CD4-positive, alpha-beta T cell treated with Interleukin-21 for 1 hour (primary cell): ENCODE measurements at regions not wholly inside any gene's neighbourhood (a gene's known extent, or its start where the extent isn't known, plus 50 kb on each side); places are given as distances from the start of the nearest gene placed in this dataset.
"Not testable (repeated sequence)": the region's sequence is repeated elsewhere in the genome, so short reads cannot be mapped to it uniquely, and the experiment has no call there.

ENCODE experiments used
- DNase-seq: peaks from one replicate; pipeline ENCODE4 v3.0.0-alpha.2; 2020

GRCh38 chr3:72161881-72162595, 377.1 kb upstream of the PROK2 start:
- DNase-seq = no peak

GRCh38 chr3:72161285-72161684, 376.3 kb upstream of the PROK2 start:
- not testable (repeated sequence) for DNase-seq

- no peak for DNase-seq
These were observed 375.4 kb upstream of the PROK2 start for GRCh38 chr3:72160351-72160750.

GRCh38 chr3:72159487-72159886, 374.5 kb upstream of the PROK2 start:
- DNase-seq = no peak

GRCh38 chr3:72158639-72159326, 373.8 kb upstream of the PROK2 start:
- no peak for DNase-seq

GRCh38 chr3:72157748-72158638, 373.0 kb upstream of the PROK2 start:
- no peak for DNase-seq

- no peak for DNase-seq
These were observed 370.6 kb upstream of the PROK2 start for GRCh38 chr3:72155391-72156064.

- no peak for DNase-seq
These were observed 369.7 kb upstream of the PROK2 start for GRCh38 chr3:72154391-72155335.

- no peak for DNase-seq
These were observed 368.7 kb upstream of the PROK2 start for GRCh38 chr3:72153477-72154314.

GRCh38 chr3:72152551-72153476, 367.9 kb upstream of the PROK2 start:
- no peak for DNase-seq

GRCh38 chr3:72151465-72152238, 366.7 kb upstream of the PROK2 start:
- DNase-seq = no peak

GRCh38 chr3:72150634-72151412, 365.9 kb upstream of the PROK2 start:
- DNase-seq = no peak

GRCh38 chr3:72149645-72150300, 364.8 kb upstream of the PROK2 start:
- DNase-seq = no peak

GRCh38 chr3:72147600-72147999, 362.7 kb upstream of the PROK2 start:
- DNase-seq = no peak

GRCh38 chr3:72145506-72146380, 360.8 kb upstream of the PROK2 start:
- DNase-seq = no peak

- DNase-seq = no peak
These were observed 360.0 kb upstream of the PROK2 start for GRCh38 chr3:72144773-72145505.
